ENCODE measurements at regions not wholly inside any gene's neighbourhood (a gene's known extent, or its start where the extent isn't known, plus 50 kb on each side); places are given as distances from the start of the nearest gene placed in this dataset.

GRCh38 chr11:69383372-69384250, 89.7 kb downstream of the MYEOV start:
- H3K4me3 ChIP-seq: no peak overlapping the region
- DNase-seq: peak in 1 of 3 donors; percentile 25
- H3K27me3 ChIP-seq: no peaks in the 10 kb centered on the region
- H3K4me1 ChIP-seq: no peaks in the 10 kb centered on the region
- TF ChIP-seq POLR2A (IDR thresholded peaks at IDR 0.05): no peak
- no peak for TF ChIP-seq CTCF (IDR thresholded peaks at IDR 0.05)
- no peak overlapping the region for H3K27ac ChIP-seq
- no peaks in the 10 kb centered on the region for H3K36me3 ChIP-seq
- peaks cover 0 to 4% (median 0%) of the 10 kb centered on the region in 4 donors for H3K9me3 ChIP-seq

- Histone ChIP-seq H3K4me3 (no peak overlapping the region), H3K36me3 (no peaks in the 10 kb centered on the region), H3K27me3 (no peaks in the 10 kb centered on the region), H3K27ac (no peak overlapping the region), H3K9me3 (peaks cover 0 to 4% (median 0%) of the 10 kb centered on the region in 4 donors), H3K4me1 (no peaks in the 10 kb centered on the region)
- peak in 1 of 3 donors; percentile 42 for DNase-seq
- TF ChIP-seq POLR2A (IDR thresholded peaks at IDR 0.05): no peak
- no peak for TF ChIP-seq CTCF (IDR thresholded peaks at IDR 0.05)
Measured at GRCh38 chr11:69384251-69385143, 90.5 kb downstream of the MYEOV start.

- Histone ChIP-seq H3K4me3 (no peak overlapping the region), H3K27ac (no peak overlapping the region), H3K4me1 (no peaks in the 10 kb centered on the region), H3K9me3 (peaks cover 0 to 4% (median 0%) of the 10 kb centered on the region in 4 donors), H3K36me3 (no peaks in the 10 kb centered on the region), H3K27me3 (no peaks in the 10 kb centered on the region)
- no peak for TF ChIP-seq POLR2A (IDR thresholded peaks at IDR 0.05)
- no peak for TF ChIP-seq CTCF (IDR thresholded peaks at IDR 0.05)
- DNase-seq: peak in 1 of 3 donors; percentile 13
Measured at GRCh38 chr11:69385144-69385820, 91.3 kb downstream of the MYEOV start.

- DNase-seq: peak in 1 of 3 donors; percentile 30
- no peaks in the 10 kb centered on the region for H3K36me3 ChIP-seq
- no peak overlapping the region for H3K4me3 ChIP-seq
- peaks cover 0 to 4% (median 0%) of the 10 kb centered on the region in 4 donors for H3K9me3 ChIP-seq
- no peaks in the 10 kb centered on the region for H3K4me1 ChIP-seq
- H3K27me3 ChIP-seq: no peaks in the 10 kb centered on the region
- TF ChIP-seq POLR2A (IDR thresholded peaks at IDR 0.05): no peak
- no peak for TF ChIP-seq CTCF (IDR thresholded peaks at IDR 0.05)
- H3K27ac ChIP-seq: no peak overlapping the region
Measured at GRCh38 chr11:69385832-69386427, 92.0 kb downstream of the MYEOV start.

Data from Peyer's patch (tissue), 4 donors.